ENCODE measurements at regions not wholly inside any gene's neighbourhood (a gene's known extent, or its start where the extent isn't known, plus 50 kb on each side); places are given as distances from the start of the nearest gene placed in this dataset.

DNA sequence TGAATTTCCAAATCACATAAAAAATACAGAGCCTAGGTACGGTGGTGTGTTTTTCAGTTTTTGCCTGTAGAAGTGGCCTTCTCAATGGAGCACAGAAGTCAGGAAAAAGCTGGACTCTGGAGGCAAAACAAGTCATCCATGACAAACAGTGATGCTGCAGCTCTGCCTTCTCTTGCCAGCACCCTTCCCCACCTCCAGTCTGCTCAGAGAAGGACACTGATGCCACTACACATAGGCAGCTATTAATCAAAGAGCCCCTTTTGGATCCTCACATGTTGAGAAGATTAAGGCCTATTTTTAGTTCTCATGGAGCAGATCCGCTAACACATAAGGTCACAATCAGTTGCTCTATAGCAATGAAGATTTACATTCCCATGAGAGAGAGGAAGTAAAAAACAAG, 181.6 kb upstream of the GALNT5 start:
- Histone ChIP-seq H3K4me1 (ENCODE audit: control insufficient read depth, insufficient read depth, low read length) (no peaks in the 10 kb centered on the region), H3K9ac (ENCODE audit: low read depth, low read length) (no peak overlapping the region), H3K36me3 (ENCODE audit: control insufficient read depth, insufficient read depth, low read length) (no peaks in the 10 kb centered on the region), H3K27me3 (ENCODE audit: control insufficient read depth, insufficient read depth, low read length) (no peaks in the 10 kb centered on the region), H3K9me3 (ENCODE audit: control insufficient read depth, insufficient read depth, low read length) (no peaks in the 10 kb centered on the region), H3K4me3 (ENCODE audit: low read depth, low read length) (no peak overlapping the region)

DNA sequence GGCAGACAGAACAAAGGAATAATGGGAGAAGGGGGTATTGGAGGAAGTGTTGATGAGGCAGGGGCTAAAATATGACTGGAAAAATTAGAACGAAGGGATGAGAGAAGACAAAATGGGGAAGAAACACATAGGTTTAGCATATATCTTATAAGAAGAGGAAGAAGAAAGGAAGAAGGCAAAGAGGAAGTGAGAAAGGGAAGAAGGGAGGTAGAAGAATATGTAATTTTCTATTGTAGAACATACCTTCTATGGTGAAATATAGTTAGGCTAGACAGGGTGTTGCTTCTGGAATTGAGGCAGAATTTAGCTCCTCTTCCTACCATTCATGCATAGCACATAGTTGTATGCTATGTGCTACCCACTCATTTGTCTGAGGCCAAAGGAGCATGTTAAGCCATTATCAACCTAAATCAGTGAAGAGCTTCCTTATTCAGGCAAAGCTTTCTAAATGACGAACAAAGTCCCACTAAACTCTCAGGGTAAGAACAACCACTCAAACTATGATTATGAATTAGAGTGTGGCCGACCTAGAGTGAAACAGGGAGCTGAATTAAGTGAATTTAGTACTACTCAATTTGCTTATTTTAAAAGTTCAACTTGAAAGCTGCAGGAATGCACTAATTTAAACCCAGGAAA, 180.9 kb upstream of the GALNT5 start:
- Histone ChIP-seq H3K27me3 (ENCODE audit: control insufficient read depth, insufficient read depth, low read length) (no peaks in the 10 kb centered on the region), H3K4me3 (ENCODE audit: low read depth, low read length) (no peak overlapping the region), H3K9ac (ENCODE audit: low read depth, low read length) (no peak overlapping the region), H3K4me1 (ENCODE audit: control insufficient read depth, insufficient read depth, low read length) (no peaks in the 10 kb centered on the region), H3K36me3 (ENCODE audit: control insufficient read depth, insufficient read depth, low read length) (no peaks in the 10 kb centered on the region), H3K9me3 (ENCODE audit: control insufficient read depth, insufficient read depth, low read length) (no peaks in the 10 kb centered on the region)

DNA sequence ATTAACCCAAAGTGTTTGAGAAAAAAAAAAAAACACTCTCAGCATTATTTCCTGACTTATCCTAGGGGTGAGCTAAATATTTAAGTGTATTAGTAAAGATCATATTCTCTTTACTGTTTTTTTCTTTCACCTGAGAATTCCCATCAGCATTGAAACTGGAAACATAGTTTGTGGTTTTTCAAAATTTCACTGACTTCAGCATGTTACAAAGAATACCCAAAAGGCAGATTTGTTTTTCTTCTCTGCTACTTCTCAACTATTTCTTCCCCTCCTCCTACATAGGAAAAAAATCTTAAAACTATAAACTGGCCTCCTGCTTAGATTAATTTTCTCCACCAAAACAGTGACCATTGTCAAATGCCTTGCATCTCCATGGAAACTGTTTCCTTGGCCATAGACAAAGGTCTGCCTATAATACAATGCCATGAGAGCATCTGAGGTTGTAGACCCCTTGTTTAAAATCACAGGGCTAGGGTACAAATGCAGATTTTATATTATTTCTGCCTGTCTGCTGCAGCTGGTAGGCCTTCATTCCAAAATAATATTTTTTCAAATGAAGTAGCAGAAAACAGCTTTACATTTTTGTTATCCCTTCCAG, 179.7 kb upstream of the GALNT5 start:
- no peak overlapping the region for H3K9ac ChIP-seq (ENCODE audit: low read depth, low read length)
- no peaks in the 10 kb centered on the region for H3K27me3 ChIP-seq (ENCODE audit: control insufficient read depth, insufficient read depth, low read length)
- no peaks in the 10 kb centered on the region for H3K9me3 ChIP-seq (ENCODE audit: control insufficient read depth, insufficient read depth, low read length)
- H3K36me3 ChIP-seq (ENCODE audit: control insufficient read depth, insufficient read depth, low read length), result no peaks in the 10 kb centered on the region
- no peak overlapping the region for H3K4me3 ChIP-seq (ENCODE audit: low read depth, low read length)
- no peaks in the 10 kb centered on the region for H3K4me1 ChIP-seq (ENCODE audit: control insufficient read depth, insufficient read depth, low read length)

DNA sequence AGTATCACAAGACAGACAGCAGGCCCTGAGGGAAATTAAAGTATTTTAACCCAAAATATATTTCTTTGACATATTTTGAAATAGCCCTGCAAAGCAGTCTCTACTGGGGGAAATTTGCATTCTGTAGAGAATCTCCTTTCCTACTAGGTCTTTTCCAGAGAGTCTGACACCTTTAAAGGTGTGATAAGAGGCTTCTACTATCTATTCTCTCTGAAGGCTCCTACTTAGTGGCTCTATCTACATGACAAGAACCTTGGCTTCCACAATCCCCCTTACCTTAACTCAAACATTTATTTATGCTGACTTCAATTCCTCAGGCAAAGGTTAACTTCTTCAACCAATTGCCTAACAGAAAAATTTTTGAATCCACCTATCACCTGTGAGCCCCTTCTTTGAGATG, 174.6 kb upstream of the GALNT5 start:
- H3K9me3 ChIP-seq (ENCODE audit: control insufficient read depth, insufficient read depth, low read length), result no peaks in the 10 kb centered on the region
- H3K9ac ChIP-seq (ENCODE audit: low read depth, low read length), result no peak overlapping the region
- no peaks in the 10 kb centered on the region for H3K27me3 ChIP-seq (ENCODE audit: control insufficient read depth, insufficient read depth, low read length)
- H3K4me3 ChIP-seq (ENCODE audit: low read depth, low read length), result no peak overlapping the region
- no peaks in the 10 kb centered on the region for H3K36me3 ChIP-seq (ENCODE audit: control insufficient read depth, insufficient read depth, low read length)
- peaks cover 3% of the 10 kb centered on the region for H3K4me1 ChIP-seq (ENCODE audit: control insufficient read depth, insufficient read depth, low read length)

DNA sequence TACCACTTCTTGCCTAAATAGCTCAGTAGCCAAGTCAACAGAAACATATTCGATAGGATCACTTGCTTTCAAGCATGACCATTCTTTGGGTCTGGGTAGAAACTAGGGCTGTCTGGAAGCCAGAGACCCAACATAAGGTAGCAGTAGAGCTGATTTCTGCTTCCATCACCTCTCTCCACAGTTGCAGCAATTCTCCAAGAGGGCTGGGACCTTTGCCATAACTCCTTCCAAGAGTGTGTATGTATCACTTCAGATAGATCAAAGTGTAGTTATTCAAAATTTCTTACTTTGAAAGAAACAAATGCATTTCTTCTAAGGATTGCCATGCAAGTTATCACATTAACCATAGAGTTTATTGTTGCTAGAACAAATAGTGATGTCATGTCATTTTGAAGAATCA, 172.0 kb upstream of the GALNT5 start:
- H3K9me3 ChIP-seq (ENCODE audit: control insufficient read depth, insufficient read depth, low read length), result no peaks in the 10 kb centered on the region
- no peak overlapping the region for H3K9ac ChIP-seq (ENCODE audit: low read depth, low read length)
- H3K4me3 ChIP-seq (ENCODE audit: low read depth, low read length), result no peak overlapping the region
- no peaks in the 10 kb centered on the region for H3K36me3 ChIP-seq (ENCODE audit: control insufficient read depth, insufficient read depth, low read length)
- peaks cover 3% of the 10 kb centered on the region for H3K4me1 ChIP-seq (ENCODE audit: control insufficient read depth, insufficient read depth, low read length)
- no peaks in the 10 kb centered on the region for H3K27me3 ChIP-seq (ENCODE audit: control insufficient read depth, insufficient read depth, low read length)

DNA sequence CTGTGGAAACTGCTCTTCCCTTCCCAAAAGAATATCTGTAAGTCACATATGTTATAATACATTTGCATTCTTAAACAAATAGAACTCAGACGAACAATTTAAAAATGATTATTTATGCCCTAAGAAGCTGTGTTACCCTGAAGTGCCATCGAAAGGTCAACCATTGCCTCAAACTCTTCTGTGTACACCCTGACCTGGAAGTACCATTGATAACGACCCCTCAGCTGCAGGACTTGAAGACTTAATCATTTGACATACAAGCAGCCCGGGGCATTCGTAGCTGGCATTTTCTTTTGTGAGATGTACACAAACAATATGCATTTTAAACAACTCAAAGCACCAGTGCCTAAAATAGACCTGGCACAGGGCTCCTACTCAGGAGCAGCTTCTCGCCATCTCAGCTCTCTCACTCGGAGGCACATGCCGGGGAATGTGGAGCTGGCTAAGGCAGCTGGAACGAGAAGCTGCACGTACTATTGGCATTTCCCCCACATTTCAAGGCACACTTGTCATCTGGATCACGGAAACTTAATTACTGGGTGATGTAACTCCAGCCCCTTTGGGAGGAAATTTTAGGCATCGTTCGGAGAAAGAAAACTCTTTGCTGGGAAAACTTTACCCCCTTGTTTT, 170.0 kb upstream of the GALNT5 start:
- no peaks in the 10 kb centered on the region for H3K36me3 ChIP-seq (ENCODE audit: control insufficient read depth, insufficient read depth, low read length)
- H3K4me1 ChIP-seq (ENCODE audit: control insufficient read depth, insufficient read depth, low read length), result peaks cover 3% of the 10 kb centered on the region

DNA sequence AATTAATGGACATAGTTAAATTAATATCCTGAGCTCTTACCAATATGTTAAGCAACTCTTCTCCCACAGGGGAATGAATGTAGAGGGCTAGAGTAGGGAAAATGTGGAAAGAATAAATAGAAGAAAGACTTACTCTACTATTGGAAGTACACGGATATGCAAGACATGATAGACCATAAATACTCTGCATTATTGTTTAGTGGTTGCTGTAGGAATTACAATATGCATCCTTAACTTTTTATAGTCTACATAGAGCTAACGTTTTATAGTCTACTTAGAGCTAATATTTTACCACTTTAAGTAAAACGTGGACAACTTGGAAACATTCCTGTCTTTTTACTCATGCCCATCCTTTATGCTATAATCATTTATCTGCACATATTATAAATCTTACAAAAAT, 163.8 kb upstream of the GALNT5 start:
- no peaks in the 10 kb centered on the region for H3K9me3 ChIP-seq (ENCODE audit: control insufficient read depth, insufficient read depth, low read length)
- no peaks in the 10 kb centered on the region for H3K4me1 ChIP-seq (ENCODE audit: control insufficient read depth, insufficient read depth, low read length)
- no peaks in the 10 kb centered on the region for H3K27me3 ChIP-seq (ENCODE audit: control insufficient read depth, insufficient read depth, low read length)
- H3K36me3 ChIP-seq (ENCODE audit: control insufficient read depth, insufficient read depth, low read length), result no peaks in the 10 kb centered on the region
- H3K4me3 ChIP-seq (ENCODE audit: low read depth, low read length), result no peak overlapping the region
- no peak overlapping the region for H3K9ac ChIP-seq (ENCODE audit: low read depth, low read length)

More for the DNA sequence above, 170.0 kb upstream of the GALNT5 start:
- Histone ChIP-seq H3K4me3 (ENCODE audit: low read depth, low read length) (no peak overlapping the region), H3K9ac (ENCODE audit: low read depth, low read length) (no peak overlapping the region), H3K9me3 (ENCODE audit: control insufficient read depth, insufficient read depth, low read length) (no peaks in the 10 kb centered on the region), H3K27me3 (ENCODE audit: control insufficient read depth, insufficient read depth, low read length) (no peaks in the 10 kb centered on the region)

DNA sequence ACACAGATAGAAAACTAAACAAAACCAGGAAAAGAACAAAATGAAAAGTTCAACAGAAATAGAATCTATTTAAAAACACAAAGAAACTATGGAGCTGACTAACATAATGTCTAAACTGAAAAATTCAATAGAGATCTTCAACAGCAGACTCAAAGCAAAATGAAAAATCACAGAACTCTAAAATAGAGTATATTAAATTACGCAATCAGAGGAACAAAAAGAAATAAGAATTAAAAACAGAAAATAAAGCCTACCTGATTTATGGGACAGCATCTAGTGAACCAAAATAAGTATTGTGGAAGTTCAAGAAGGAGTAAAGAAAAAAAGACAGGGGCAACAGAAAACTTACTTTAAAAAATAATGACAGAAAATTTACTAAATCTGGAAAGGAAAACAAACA, 152.1 kb upstream of the GALNT5 start:
- no peaks in the 10 kb centered on the region for H3K27me3 ChIP-seq (ENCODE audit: control insufficient read depth, insufficient read depth, low read length)
- no peaks in the 10 kb centered on the region for H3K4me1 ChIP-seq (ENCODE audit: control insufficient read depth, insufficient read depth, low read length)
- no peak overlapping the region for H3K4me3 ChIP-seq (ENCODE audit: low read depth, low read length)
- H3K9me3 ChIP-seq (ENCODE audit: control insufficient read depth, insufficient read depth, low read length), result no peaks in the 10 kb centered on the region
- H3K9ac ChIP-seq (ENCODE audit: low read depth, low read length), result no peak overlapping the region
- no peaks in the 10 kb centered on the region for H3K36me3 ChIP-seq (ENCODE audit: control insufficient read depth, insufficient read depth, low read length)

DNA sequence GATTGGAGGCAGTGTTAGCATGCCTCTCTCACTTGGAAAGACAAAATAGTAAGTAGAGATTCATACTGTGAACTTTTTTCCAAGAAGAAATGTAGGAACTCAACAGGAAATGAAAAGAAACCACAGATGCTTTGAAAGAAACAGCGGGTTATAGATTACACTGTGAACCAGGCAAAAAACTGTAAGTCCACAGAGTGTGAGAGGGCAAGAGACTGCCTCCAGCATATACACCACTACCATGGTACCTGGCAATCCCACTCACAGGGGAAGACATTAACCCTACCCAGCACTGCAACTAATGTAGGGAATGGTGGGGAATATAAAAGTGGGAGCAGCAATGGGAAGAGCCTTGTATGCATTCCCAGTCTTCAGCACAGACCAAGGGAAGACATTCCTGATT, 150.6 kb upstream of the GALNT5 start:
- H3K9me3 ChIP-seq (ENCODE audit: control insufficient read depth, insufficient read depth, low read length), result no peaks in the 10 kb centered on the region
- no peaks in the 10 kb centered on the region for H3K27me3 ChIP-seq (ENCODE audit: control insufficient read depth, insufficient read depth, low read length)
- no peak overlapping the region for H3K9ac ChIP-seq (ENCODE audit: low read depth, low read length)
- H3K4me3 ChIP-seq (ENCODE audit: low read depth, low read length), result no peak overlapping the region
- H3K4me1 ChIP-seq (ENCODE audit: control insufficient read depth, insufficient read depth, low read length), result no peaks in the 10 kb centered on the region
- no peaks in the 10 kb centered on the region for H3K36me3 ChIP-seq (ENCODE audit: control insufficient read depth, insufficient read depth, low read length)

DNA sequence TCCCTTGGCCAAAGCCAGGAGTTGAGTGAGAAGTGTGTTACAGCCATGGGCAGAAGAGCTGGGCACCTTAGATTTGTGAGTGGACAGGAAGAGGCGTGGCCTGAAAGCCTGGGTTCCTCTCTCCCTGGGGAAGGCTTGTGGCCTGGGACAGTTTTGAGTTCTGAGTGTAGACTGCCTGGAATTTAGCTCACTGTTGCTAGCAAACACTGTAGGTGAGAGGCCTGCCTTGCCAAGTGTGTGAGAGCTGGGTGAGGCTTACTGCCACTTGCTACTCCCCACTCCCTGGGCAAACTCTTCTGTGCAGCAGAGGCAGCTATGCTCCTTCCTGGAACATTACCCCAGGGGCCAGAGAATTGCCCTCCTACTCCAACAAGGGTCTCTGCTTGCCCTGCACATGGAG, 150.0 kb upstream of the GALNT5 start:
- Histone ChIP-seq H3K9ac (ENCODE audit: low read depth, low read length) (no peak overlapping the region), H3K27me3 (ENCODE audit: control insufficient read depth, insufficient read depth, low read length) (no peaks in the 10 kb centered on the region), H3K4me3 (ENCODE audit: low read depth, low read length) (no peak overlapping the region), H3K36me3 (ENCODE audit: control insufficient read depth, insufficient read depth, low read length) (no peaks in the 10 kb centered on the region), H3K9me3 (ENCODE audit: control insufficient read depth, insufficient read depth, low read length) (no peaks in the 10 kb centered on the region), H3K4me1 (ENCODE audit: control insufficient read depth, insufficient read depth, low read length) (no peaks in the 10 kb centered on the region)

DNA sequence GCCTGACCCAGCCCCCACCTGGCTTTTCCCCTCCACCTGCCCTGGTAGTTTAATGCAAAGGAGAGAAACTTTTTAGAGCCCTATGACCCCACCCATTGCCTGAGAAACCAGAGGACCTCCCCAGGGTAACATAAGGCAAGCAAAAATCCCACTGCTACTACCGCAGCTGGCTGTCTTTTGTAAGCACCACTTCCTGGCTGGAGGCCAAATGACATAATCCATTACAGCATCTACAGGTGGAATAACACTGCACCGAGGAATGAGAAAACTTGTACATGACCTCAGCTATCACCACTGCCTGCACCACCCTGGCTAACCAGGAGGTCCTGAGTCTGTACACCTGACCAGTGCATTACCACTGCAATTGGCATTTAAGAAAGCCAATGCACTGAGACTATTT, 149.6 kb upstream of the GALNT5 start:
- no peaks in the 10 kb centered on the region for H3K36me3 ChIP-seq (ENCODE audit: control insufficient read depth, insufficient read depth, low read length)
- H3K27me3 ChIP-seq (ENCODE audit: control insufficient read depth, insufficient read depth, low read length), result no peaks in the 10 kb centered on the region
- H3K4me1 ChIP-seq (ENCODE audit: control insufficient read depth, insufficient read depth, low read length), result no peaks in the 10 kb centered on the region
- H3K9ac ChIP-seq (ENCODE audit: low read depth, low read length), result no peak overlapping the region
- H3K9me3 ChIP-seq (ENCODE audit: control insufficient read depth, insufficient read depth, low read length), result no peaks in the 10 kb centered on the region
- no peak overlapping the region for H3K4me3 ChIP-seq (ENCODE audit: low read depth, low read length)

DNA sequence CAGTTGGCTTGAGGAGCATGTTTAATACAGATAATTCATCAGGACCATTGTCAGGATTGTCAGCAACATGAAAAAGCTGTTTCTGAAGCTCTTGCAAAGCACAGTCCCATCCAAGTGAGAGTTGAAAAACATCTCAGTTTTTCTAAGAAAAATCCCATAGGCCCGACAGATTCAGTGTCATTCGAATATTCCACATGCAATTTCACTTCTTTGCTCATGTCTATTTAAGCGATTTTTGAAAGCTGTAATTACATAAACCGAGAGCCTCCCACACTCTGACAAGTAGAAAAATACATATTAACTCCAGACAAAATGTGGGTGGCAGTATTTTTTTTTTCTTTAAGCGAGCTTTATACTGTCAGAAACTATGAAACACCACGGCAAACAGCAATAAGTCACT, 134.7 kb upstream of the GALNT5 start:
- Histone ChIP-seq H3K4me1 (ENCODE audit: control insufficient read depth, insufficient read depth, low read length) (no peaks in the 10 kb centered on the region), H3K27me3 (ENCODE audit: control insufficient read depth, insufficient read depth, low read length) (no peaks in the 10 kb centered on the region), H3K36me3 (ENCODE audit: control insufficient read depth, insufficient read depth, low read length) (no peaks in the 10 kb centered on the region), H3K9ac (ENCODE audit: low read depth, low read length) (no peak overlapping the region), H3K4me3 (ENCODE audit: low read depth, low read length) (no peak overlapping the region), H3K9me3 (ENCODE audit: control insufficient read depth, insufficient read depth, low read length) (no peaks in the 10 kb centered on the region)

Data from iPS-15b (cell line).